Cardiac muscle cell (in vitro differentiated cells and primary cell): ENCODE measurements at regions not wholly inside any gene's neighbourhood (a gene's known extent, or its start where the extent isn't known, plus 50 kb on each side); places are given as distances from the start of the nearest gene placed in this dataset.

Experiments used
- DNase-seq, 2 donors: peaks; one replicate each; pipeline versions ENCODE4 v3.0.0 to v3.0.0-alpha.2; 2010 to 2017; ENCODE audit warnings: low read depth in 1 of 2, low spot score in 1 of 2
- H3K27ac ChIP-seq: fragments of 200-600 bp; sonication (generic); 2 replicates; pipeline ENCODE4 v1.5.1; 2016
- H3K27me3 ChIP-seq: fragments of 200-600 bp; sonication (generic); 2 replicates; pipeline ENCODE4 v1.6.0; 2016; ENCODE audit warnings: control low read depth
- H3K36me3 ChIP-seq: fragments of 200-600 bp; sonication (generic); 2 replicates; pipeline ENCODE4 v1.5.1; 2016; ENCODE audit warnings: control low read depth
- H3K4me1 ChIP-seq: fragments of 200-600 bp; sonication (generic); 2 replicates; pipeline ENCODE4 v1.8.1; 2017; ENCODE audit warnings: low read depth, mild to moderate bottlenecking, mixed run types
- H3K4me3 ChIP-seq: fragments of 200-600 bp; sonication (generic); 2 replicates; pipeline ENCODE4 v1.5.1; 2016; ENCODE audit warnings: mild to moderate bottlenecking
- H3K9me3 ChIP-seq: fragments of 200-600 bp; sonication (generic); 2 replicates; pipeline ENCODE4 v1.5.1; 2017; ENCODE audit warnings: low read depth, mild to moderate bottlenecking, control low read depth
- CTCF ChIP-seq: IDR thresholded peaks from 2 replicates; pipeline ENCODE4 v1.5.1; 2012; ENCODE audit warnings: low read depth, mild to moderate bottlenecking, low read length

- no peaks in the 10 kb centered on the region for H3K36me3 ChIP-seq
Measured at GRCh38 chr13:107497661-107498060, 717.7 kb downstream of the LIG4 start.

DNA sequence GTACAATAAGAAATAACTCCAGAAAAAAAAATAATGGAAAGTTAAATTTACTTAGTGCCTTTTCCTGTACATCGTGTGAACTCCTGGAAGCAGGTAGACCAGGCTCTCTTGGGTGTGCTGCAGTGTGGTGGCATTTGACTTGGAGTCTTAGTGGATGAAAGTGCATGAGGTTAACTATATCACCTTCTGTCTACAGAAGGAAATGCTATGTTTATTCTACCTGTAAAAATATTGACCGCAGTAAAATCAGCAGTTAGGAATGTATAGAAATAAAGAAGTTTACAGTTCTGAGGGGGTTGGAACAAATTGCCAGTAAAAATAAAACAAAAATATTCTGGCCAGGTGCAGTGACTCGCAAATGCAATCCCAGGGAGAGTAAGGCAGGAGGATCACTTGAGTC, 722.1 kb downstream of the LIG4 start:
- no peak for TF ChIP-seq CTCF
- Histone ChIP-seq H3K4me3 (no peak overlapping the region), H3K27ac (no peak overlapping the region), H3K36me3 (no peaks in the 10 kb centered on the region), H3K4me1 (no peaks in the 10 kb centered on the region), H3K27me3 (no peaks in the 10 kb centered on the region), H3K9me3 (no peaks in the 10 kb centered on the region)
- no peak for DNase-seq

More at GRCh38 chr13:107497661-107498060, 717.7 kb downstream of the LIG4 start:
- H3K27ac ChIP-seq = no peak overlapping the region
- no peaks in the 10 kb centered on the region for H3K9me3 ChIP-seq
- no peaks in the 10 kb centered on the region for H3K27me3 ChIP-seq
- no peak overlapping the region for H3K4me3 ChIP-seq
- no peaks in the 10 kb centered on the region for H3K4me1 ChIP-seq
- no peak for DNase-seq
- TF ChIP-seq CTCF = no peak

- Histone ChIP-seq H3K27ac (no peak overlapping the region), H3K27me3 (no peaks in the 10 kb centered on the region), H3K9me3 (no peaks in the 10 kb centered on the region), H3K36me3 (no peaks in the 10 kb centered on the region), H3K4me1 (no peaks in the 10 kb centered on the region), H3K4me3 (no peak overlapping the region)
- no peak for TF ChIP-seq CTCF
- DNase-seq = no peak
Measured at GRCh38 chr13:107482688-107483087, 732.6 kb downstream of the LIG4 start.

DNA sequence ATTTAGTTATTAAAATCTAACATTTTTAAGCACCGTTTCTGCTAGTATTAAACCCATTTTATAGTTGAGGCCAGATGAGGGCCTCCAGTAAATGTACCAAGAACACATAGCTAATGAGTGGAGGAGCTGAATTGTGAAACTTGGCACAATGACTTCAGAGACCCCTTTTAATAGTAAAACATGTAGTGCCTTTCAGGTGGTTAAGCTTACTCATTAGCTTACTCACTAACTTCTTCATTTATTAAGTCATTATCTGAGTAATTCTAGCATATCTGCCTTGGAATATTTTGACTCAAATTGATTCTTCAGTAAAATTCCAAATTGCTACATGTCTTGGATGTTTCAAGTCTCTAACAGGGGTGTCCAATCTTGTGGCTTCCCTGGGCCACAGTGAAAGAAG, 735.2 kb downstream of the LIG4 start:
- no peaks in the 10 kb centered on the region for H3K4me1 ChIP-seq
- TF ChIP-seq CTCF = no peak
- no peaks in the 10 kb centered on the region for H3K9me3 ChIP-seq
- no peak overlapping the region for H3K27ac ChIP-seq
- no peak for DNase-seq
- no peak overlapping the region for H3K4me3 ChIP-seq
- H3K27me3 ChIP-seq = no peaks in the 10 kb centered on the region
- no peaks in the 10 kb centered on the region for H3K36me3 ChIP-seq

DNA sequence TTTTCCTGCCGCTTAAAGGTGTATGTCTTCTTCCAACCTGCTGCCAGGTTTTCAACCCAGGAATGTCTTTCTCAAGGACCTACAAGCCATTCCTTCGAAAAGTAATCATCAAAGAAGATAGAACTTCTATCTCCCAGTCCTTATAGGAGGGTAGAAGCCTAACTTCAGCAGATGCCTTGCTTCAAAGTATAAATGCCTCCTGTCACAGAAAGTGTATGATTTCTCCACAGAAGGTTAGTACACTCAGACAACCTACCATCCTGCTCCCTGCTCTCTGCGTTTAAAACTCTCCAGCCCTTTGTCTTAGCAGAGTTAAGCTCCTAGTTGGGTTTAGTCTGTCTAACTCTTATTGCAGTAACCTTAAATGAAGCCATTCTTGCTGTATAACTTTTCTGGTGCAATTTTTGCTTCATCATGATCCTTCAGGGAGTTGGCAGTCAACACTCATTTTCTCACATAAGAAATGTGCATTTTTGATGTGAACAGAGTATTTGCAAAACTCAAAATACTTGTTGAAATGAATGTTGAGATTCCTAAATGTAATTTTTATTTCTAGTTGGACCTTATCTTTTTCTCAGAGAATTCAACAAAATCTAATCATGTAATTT, 737.5 kb downstream of the LIG4 start:
- no peaks in the 10 kb centered on the region for H3K4me1 ChIP-seq
- TF ChIP-seq CTCF = no peak
- H3K36me3 ChIP-seq = no peaks in the 10 kb centered on the region
- H3K27me3 ChIP-seq = no peaks in the 10 kb centered on the region
- no peak overlapping the region for H3K27ac ChIP-seq
- H3K9me3 ChIP-seq = no peaks in the 10 kb centered on the region
- no peak overlapping the region for H3K4me3 ChIP-seq
- DNase-seq = no peak
